Naive thymus-derived CD8-positive, alpha-beta T cell (primary cell): ENCODE measurements at regions not wholly inside any gene's neighbourhood (a gene's known extent, or its start where the extent isn't known, plus 50 kb on each side); places are given as distances from the start of the nearest gene placed in this dataset.

Experiments used
- ATAC-seq, 2 donors: fragments of 150-1000 bp; cut with Tn5 transposase in 1 of 2; sonication (Bioruptor Pico), chemical (Tn5 transposase) in 1 of 2; 1 replicate in 1 of 2; 2 replicates in 1 of 2; pipeline ENCODE4 v1.10.0; 2021; ENCODE audit warnings: mild to moderate bottlenecking in 2 of 2, moderate library complexity in 2 of 2
- POLR2A ChIA-PET: fragments of 350-600 bp; sonication (Branson Sonifier 250); formaldehyde crosslinking; loops from one replicate; lab custom pipeline; 2021; ENCODE audit warnings: antibody characterized with exemption; lab: Charles Lee
- DNase-seq, 10 donors: peaks; one replicate each; pipeline versions ENCODE4 v3.0.0 to v3.0.0-alpha.2; 2020 to 2022
- H3K27ac Mint-ChIP-seq, 10 donors: one replicate each; pipeline ENCODE4 v1.8.0; 2020 to 2022; ENCODE audit warnings: mild to moderate bottlenecking in 10 of 10, mixed read lengths in 10 of 10, moderate library complexity in 4 of 10, inconsistent platforms in 1 of 10
- H3K27me3 Mint-ChIP-seq, 5 donors: one replicate each; pipeline ENCODE4 v1.8.0; 2021 to 2022; ENCODE audit warnings: mixed read lengths in 5 of 5
- H3K36me3 Mint-ChIP-seq, 3 donors: one replicate each; pipeline ENCODE4 v1.8.0; 2020 to 2022; ENCODE audit warnings: mixed read lengths in 3 of 3, mild to moderate bottlenecking in 2 of 3, inconsistent platforms in 1 of 3
- H3K4me1 Mint-ChIP-seq, 4 donors: one replicate each; pipeline ENCODE4 v1.8.0; 2021 to 2022; ENCODE audit warnings: mixed read lengths in 4 of 4
- H3K4me3 Mint-ChIP-seq, 10 donors: one replicate each; pipeline ENCODE4 v1.8.0; 2020 to 2022; ENCODE audit warnings: mild to moderate bottlenecking in 10 of 10, mixed read lengths in 10 of 10, moderate library complexity in 6 of 10, inconsistent platforms in 1 of 10
- H3K9me3 Mint-ChIP-seq, 9 donors: one replicate each; pipeline ENCODE4 v1.8.0; 2020 to 2022; ENCODE audit warnings: mixed read lengths in 9 of 9, mild to moderate bottlenecking in 3 of 9, inconsistent platforms in 1 of 9, moderate library complexity in 1 of 9

DNA sequence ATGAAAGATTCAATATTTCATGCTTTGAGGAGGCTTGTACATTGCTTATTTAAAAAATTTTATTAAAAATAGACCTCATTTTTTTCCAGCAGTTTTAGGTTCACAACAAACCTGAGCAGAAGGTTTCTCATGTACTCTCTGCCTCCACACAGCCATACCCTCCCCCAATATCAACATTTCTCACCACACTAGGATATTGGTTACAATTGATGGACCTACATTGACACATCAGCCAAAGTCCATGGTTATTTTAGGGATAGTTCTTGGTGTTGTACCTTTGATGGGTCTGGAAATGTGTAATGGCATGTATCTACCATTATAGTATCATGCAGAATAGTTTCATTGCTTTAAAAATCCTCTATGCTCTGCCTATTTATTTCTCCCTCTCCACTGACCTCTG, 611.0 kb downstream of the KCTD8 start:
- no peak overlapping the region for H3K4me3 Mint-ChIP-seq
- no peaks in the 10 kb centered on the region for H3K4me1 Mint-ChIP-seq
- POLR2A ChIA-PET = no interaction called here

DNA sequence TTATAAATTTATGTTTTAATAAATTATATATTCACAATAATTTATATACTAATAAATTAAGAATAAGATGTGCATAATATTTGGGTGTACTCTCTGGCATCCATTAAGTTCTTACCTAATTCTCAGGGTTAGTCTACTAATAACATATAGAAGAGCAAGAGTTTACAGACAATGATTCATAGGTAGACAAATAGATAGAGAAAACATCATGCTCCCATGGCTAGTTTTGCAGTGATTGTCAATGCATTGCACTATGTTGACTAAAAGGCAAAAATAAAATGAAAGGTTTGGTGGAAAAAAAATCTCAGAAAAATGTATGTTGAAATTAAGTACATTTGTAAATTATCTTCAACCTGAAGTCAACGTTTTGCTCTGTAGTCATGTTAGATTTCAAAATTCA, 606.0 kb downstream of the KCTD8 start:
- H3K4me1 Mint-ChIP-seq = no peaks in the 10 kb centered on the region
- H3K27me3 Mint-ChIP-seq = no peaks in the 10 kb centered on the region
- peaks cover 0 to 15% (median 3%) of the 10 kb centered on the region in 9 donors for H3K9me3 Mint-ChIP-seq
- ATAC-seq (no peak), DNase-seq (no peak)
- no peaks in the 10 kb centered on the region for H3K36me3 Mint-ChIP-seq
- POLR2A ChIA-PET = no interaction called here
- no peak overlapping the region for H3K4me3 Mint-ChIP-seq
- H3K27ac Mint-ChIP-seq = no peak overlapping the region

More for the DNA sequence above, 611.0 kb downstream of the KCTD8 start:
- Mint-ChIP-seq H3K27me3 (no peaks in the 10 kb centered on the region), H3K9me3 (peaks cover 0 to 14% (median 5%) of the 10 kb centered on the region in 9 donors), H3K27ac (no peak overlapping the region), H3K36me3 (no peaks in the 10 kb centered on the region)
- DNase-seq (no peak), ATAC-seq (no peak)

DNA sequence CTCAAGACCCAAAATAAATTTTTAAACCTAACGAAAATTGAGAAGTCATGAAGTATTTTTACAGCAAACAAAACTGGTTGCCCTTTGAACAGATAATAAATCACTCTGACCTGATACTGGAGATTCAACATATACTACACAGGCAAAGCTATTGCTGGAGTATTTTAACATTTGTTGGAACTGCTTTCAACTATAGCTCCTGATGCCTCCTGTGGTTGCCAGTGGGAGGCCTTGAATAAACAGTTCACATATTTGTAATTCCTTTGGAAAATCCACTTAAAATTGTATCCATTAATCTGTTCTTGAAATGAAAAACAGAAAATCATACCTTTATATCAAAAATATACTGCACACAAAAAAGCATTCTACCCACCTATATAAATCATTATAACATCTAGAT, 605.1 kb downstream of the KCTD8 start:
- DNase-seq (no peak), ATAC-seq (no peak)
- no peaks in the 10 kb centered on the region for H3K36me3 Mint-ChIP-seq
- H3K27ac Mint-ChIP-seq = no peak overlapping the region
- H3K4me3 Mint-ChIP-seq = no peak overlapping the region
- H3K27me3 Mint-ChIP-seq = no peaks in the 10 kb centered on the region
- peaks cover 0 to 12% (median 5%) of the 10 kb centered on the region in 9 donors for H3K9me3 Mint-ChIP-seq
- no peaks in the 10 kb centered on the region for H3K4me1 Mint-ChIP-seq
- POLR2A ChIA-PET = no interaction called here

DNA sequence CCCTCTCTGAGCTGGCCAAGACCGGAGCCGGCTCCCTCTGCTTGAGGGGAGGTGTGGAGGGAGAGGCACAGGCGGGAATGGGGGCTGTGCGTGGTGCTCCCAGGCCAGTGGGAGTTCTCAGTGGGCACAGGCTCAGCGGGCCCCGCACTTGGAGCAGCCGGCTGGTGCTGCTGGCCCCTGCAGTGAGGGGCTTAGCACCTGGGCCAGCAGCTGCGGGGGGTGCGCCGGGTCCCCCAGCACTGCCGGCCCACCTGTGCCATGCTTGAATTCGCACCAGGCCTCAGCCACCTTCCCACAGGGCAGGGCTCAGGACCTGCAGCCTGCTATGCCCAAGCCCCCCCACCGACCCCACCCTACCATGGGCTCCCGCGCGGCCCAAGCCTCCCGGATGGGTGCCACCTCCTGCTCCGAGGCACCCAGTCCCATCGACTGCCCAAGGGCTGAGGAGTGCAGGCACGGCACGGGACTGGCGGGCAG, 602.5 kb downstream of the KCTD8 start:
- no peak overlapping the region for H3K4me3 Mint-ChIP-seq
- H3K27ac Mint-ChIP-seq = no peak overlapping the region
- H3K4me1 Mint-ChIP-seq = no peaks in the 10 kb centered on the region
- ATAC-seq (no peak), DNase-seq (no peak)
- H3K9me3 Mint-ChIP-seq = peaks cover 0 to 11% (median 9%) of the 10 kb centered on the region in 9 donors
- H3K27me3 Mint-ChIP-seq = no peaks in the 10 kb centered on the region
- POLR2A ChIA-PET = no interaction called here
- no peaks in the 10 kb centered on the region for H3K36me3 Mint-ChIP-seq

DNA sequence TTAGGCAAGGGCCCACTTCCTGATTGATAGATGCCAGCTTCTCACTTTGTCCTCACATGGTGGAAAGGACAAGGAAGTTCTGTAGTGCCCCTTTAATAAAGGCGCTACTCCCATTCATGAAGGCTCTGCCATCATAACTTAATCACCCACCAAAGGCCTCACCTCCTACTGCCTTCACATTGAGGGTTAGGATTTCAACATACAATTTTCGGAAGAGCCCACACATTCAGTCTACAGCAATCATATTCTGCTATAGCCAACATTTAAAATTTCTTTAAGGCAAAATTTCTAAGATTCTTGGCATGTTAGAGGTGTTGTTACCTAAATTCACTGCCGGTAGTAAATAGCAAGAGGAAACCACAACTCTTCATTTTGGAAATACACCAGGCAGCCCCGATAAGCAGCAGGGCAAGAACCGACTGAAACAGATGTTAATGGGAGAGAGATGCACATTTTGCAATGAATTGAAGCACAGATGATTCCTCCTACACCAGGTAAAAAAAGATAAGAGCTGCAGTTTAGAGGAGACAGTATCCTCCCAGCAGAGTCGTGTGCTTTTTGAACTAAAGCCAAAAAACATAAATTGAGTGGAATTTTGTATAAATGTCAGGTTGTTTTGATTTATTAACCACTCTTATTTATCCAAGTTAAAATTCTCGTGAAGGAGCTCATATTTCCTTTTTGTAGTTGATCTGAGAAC, 594.9 kb downstream of the KCTD8 start:
- no peaks in the 10 kb centered on the region for H3K36me3 Mint-ChIP-seq
- no peaks in the 10 kb centered on the region for H3K4me1 Mint-ChIP-seq
- ATAC-seq (no peak), DNase-seq (no peak)
- no peak overlapping the region for H3K4me3 Mint-ChIP-seq
- POLR2A ChIA-PET = no interaction called here
- no peak overlapping the region for H3K27ac Mint-ChIP-seq
- no peaks in the 10 kb centered on the region for H3K27me3 Mint-ChIP-seq
- H3K9me3 Mint-ChIP-seq = peaks cover 0 to 20% (median 9%) of the 10 kb centered on the region in 9 donors

DNA sequence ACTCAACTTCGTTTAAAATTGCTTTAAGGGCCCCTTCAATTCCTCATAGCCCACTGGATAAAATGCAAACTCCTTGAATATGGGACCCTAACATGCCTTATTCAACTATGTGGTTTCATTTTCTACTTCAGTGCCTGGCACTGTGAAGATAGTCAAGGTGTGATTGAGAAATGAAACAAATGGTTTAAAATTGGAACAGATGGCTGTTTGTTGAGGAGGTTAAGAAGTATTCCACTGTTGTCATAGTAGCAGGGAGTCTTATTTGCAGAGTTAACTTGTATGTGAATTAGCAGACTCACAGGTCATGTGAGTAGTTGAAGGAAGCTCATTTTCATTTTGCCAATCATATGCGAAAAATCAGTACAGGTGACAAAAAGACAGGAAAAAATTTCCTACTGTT, 593.3 kb downstream of the KCTD8 start:
- Mint-ChIP-seq H3K4me1 (no peaks in the 10 kb centered on the region), H3K27me3 (no peaks in the 10 kb centered on the region), H3K36me3 (no peaks in the 10 kb centered on the region), H3K27ac (no peak overlapping the region), H3K9me3 (peaks cover 0 to 26% (median 14%) of the 10 kb centered on the region in 9 donors), H3K4me3 (no peak overlapping the region)
- no peak for DNase-seq
- ATAC-seq = no peak
- POLR2A ChIA-PET = no interaction called here

DNA sequence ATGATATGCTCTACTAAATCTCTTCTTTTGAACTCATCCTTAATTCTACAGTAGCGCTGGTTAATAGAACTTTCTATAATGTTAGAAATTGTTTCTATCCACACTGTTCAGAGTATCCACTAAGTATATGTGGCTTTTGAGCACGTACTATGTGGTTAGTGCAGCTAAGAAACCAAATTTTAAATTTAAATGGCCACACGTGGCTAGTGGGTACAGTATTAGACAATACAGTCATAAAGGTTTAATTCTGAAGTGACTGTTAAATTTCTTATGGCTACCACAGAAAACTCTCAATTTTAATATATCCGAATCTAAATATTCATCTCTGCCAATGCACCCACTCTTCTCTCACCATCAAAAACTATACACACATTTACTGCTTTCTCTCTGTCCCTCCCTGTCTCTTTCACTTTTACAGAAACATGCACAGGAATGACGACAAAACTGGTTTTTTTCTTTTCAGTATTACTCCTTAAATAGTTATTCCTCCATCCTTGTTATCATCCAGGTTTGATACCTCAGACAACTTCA, 583.9 kb downstream of the KCTD8 start:
- ATAC-seq = no peak
- H3K4me3 Mint-ChIP-seq = no peak overlapping the region
- H3K27ac Mint-ChIP-seq = no peak overlapping the region
- H3K9me3 Mint-ChIP-seq = peaks cover 3 to 27% (median 7%) of the 10 kb centered on the region in 9 donors
- H3K36me3 Mint-ChIP-seq = no peaks in the 10 kb centered on the region
- no peaks in the 10 kb centered on the region for H3K27me3 Mint-ChIP-seq
- POLR2A ChIA-PET = no interaction called here
- no peaks in the 10 kb centered on the region for H3K4me1 Mint-ChIP-seq
- no peak for DNase-seq

DNA sequence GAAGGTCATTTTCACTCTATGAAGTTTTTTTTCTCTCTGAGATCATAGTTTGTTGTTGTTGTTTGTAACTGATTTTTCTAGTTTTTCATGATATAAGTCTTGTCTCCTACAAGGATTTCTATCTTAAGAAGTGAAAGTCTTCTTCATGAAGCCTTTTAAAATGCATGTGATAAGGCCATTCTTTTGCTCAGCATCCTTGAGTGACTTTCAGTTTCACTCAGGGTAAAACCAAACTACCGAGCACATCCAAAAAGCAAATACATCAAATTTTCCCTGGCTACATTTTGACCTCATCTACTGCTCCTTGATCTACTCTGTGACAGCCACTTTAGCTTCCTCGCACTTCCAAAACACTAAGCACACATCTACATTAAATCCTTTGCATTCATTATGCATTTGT, 580.7 kb downstream of the KCTD8 start:
- H3K4me1 Mint-ChIP-seq = no peaks in the 10 kb centered on the region

DNA sequence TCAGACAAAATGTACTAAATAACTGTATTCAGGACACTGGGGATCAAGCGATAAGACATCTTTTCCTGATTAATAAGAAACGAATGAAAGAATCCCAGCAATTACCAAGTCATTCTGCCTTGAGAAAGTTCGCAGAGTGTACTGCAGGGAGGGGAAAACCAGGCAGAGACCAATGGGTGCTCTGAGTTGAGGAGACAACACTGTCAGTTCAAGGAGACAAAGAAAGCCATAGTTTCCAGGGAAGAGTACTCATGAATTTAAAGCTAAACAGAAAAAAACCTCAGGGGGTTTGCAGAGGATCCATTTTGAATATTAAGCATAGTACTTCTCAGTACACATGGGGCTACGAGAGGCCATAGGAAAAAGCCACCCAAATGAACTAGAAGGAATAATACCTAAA, 573.0 kb downstream of the KCTD8 start:
- ATAC-seq = no peak
- POLR2A ChIA-PET = no interaction called here
- no peaks in the 10 kb centered on the region for H3K27me3 Mint-ChIP-seq
- H3K9me3 Mint-ChIP-seq = peaks cover 4 to 42% (median 8%) of the 10 kb centered on the region in 9 donors
- no peak overlapping the region for H3K27ac Mint-ChIP-seq
- no peak overlapping the region for H3K4me3 Mint-ChIP-seq
- H3K36me3 Mint-ChIP-seq = peaks cover 0 to 7% (median 0%) of the 10 kb centered on the region in 3 donors
- H3K4me1 Mint-ChIP-seq = no peaks in the 10 kb centered on the region
- no peak for DNase-seq

More for the DNA sequence above, 580.7 kb downstream of the KCTD8 start:
- Mint-ChIP-seq H3K27ac (no peak overlapping the region), H3K36me3 (no peaks in the 10 kb centered on the region), H3K9me3 (peaks cover 0 to 28% (median 10%) of the 10 kb centered on the region in 9 donors), H3K27me3 (no peaks in the 10 kb centered on the region), H3K4me3 (no peak overlapping the region)
- DNase-seq = no peak
- POLR2A ChIA-PET = no interaction called here
- no peak for ATAC-seq

DNA sequence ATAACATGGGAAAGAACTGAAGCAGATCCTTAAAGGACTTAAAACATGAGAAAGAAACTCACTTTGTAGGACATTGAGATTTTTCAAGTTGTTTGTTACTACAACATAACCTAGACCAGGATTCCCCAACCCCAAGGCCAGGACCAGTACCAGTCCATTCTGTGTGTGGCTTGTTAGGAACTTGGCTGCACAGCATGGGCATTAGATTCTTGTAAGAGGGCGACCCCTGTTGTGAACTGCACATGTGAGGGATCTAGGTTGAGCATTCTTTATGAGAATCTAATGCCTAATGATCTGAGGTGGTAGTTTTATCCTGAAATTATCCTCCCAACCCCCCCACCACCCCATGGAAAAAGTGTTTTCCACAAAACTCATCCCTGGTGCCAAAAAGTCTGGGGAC, 566.1 kb downstream of the KCTD8 start:
- POLR2A ChIA-PET = no interaction called here
- no peak for ATAC-seq

DNA sequence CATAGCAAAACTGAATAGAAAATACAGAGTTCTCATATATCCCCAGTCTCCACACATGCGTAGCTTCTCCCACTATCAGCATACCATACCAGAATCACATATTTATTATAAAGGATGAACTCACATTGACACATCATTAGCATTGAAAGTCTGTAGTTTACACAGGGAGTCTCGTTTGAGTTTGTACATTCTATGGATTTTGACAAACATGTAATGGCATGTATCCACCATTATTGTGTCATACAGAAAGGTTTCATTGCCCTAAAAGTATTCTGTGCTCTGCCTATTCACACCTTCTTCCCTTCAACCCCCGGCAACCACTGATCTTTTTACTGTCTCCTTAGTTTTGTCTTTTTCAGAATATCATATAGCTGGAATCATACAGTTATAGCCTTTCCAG, 562.4 kb downstream of the KCTD8 start:
- no peaks in the 10 kb centered on the region for H3K27me3 Mint-ChIP-seq
- no peak overlapping the region for H3K4me3 Mint-ChIP-seq
- H3K36me3 Mint-ChIP-seq = no peaks in the 10 kb centered on the region
- DNase-seq = no peak
- POLR2A ChIA-PET = no interaction called here
- no peaks in the 10 kb centered on the region for H3K4me1 Mint-ChIP-seq
- no peak overlapping the region for H3K27ac Mint-ChIP-seq
- no peak for ATAC-seq
- peaks cover 0 to 20% (median 5%) of the 10 kb centered on the region in 9 donors for H3K9me3 Mint-ChIP-seq

More for the DNA sequence above, 566.1 kb downstream of the KCTD8 start:
- H3K4me3 Mint-ChIP-seq = no peak overlapping the region
- H3K27me3 Mint-ChIP-seq = no peaks in the 10 kb centered on the region
- peaks cover 0 to 7% (median 0%) of the 10 kb centered on the region in 3 donors for H3K36me3 Mint-ChIP-seq
- no peak overlapping the region for H3K27ac Mint-ChIP-seq
- DNase-seq = no peak
- H3K9me3 Mint-ChIP-seq = peaks cover 0 to 13% (median 3%) of the 10 kb centered on the region in 9 donors
- H3K4me1 Mint-ChIP-seq = no peaks in the 10 kb centered on the region

DNA sequence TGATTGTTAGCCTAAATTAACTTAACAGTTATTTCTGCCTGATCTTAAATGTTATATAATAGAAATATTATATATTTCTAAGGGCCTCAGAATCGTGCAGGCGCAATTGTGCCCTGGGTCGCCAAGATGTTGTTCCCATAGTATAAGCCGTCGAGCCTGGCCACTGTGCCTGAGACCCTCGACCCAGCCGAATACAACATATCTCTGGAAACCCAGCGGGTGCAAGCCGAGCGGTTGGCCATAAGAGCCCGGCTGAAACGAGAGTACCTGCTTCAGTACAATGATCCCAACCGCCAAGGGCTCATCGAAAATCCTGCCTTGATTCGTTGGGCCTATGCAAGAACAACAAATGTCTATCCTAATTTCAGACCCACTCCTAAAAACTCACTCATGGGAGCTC, 549.8 kb downstream of the KCTD8 start:
- POLR2A ChIA-PET = no interaction called here
- no peaks in the 10 kb centered on the region for H3K36me3 Mint-ChIP-seq
- no peak overlapping the region for H3K4me3 Mint-ChIP-seq
- H3K27ac Mint-ChIP-seq = no peak overlapping the region
- no peaks in the 10 kb centered on the region for H3K27me3 Mint-ChIP-seq
- DNase-seq = no peak
- H3K9me3 Mint-ChIP-seq = peaks cover 0 to 28% (median 8%) of the 10 kb centered on the region in 9 donors
- no peak for ATAC-seq
- no peaks in the 10 kb centered on the region for H3K4me1 Mint-ChIP-seq

DNA sequence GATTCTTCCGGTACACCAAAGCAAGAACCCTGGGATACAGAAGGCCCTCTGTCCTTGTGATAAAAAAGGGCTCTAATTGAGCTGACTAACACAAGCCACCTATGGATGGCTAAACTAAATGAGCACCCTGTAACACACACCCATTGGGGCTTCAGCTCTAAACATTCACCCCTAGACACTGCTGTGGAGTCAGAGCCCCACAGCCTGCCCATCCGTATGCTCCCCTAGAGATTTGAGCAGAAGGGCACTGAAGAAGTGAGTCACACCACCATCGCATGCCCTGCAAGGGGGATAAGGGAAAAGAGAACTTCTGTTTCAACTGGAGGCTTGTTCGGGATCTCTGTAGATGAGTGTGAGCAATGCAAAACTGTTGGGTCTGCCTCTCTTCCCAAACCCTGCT, 545.2 kb downstream of the KCTD8 start:
- H3K36me3 Mint-ChIP-seq = no peaks in the 10 kb centered on the region
- H3K27me3 Mint-ChIP-seq = no peaks in the 10 kb centered on the region
- ATAC-seq (no peak), DNase-seq (no peak)
- H3K4me3 Mint-ChIP-seq = no peak overlapping the region
- H3K27ac Mint-ChIP-seq = no peak overlapping the region
- H3K4me1 Mint-ChIP-seq = no peaks in the 10 kb centered on the region
- H3K9me3 Mint-ChIP-seq = peaks cover 0 to 12% (median 4%) of the 10 kb centered on the region in 9 donors
- POLR2A ChIA-PET = no interaction called here

DNA sequence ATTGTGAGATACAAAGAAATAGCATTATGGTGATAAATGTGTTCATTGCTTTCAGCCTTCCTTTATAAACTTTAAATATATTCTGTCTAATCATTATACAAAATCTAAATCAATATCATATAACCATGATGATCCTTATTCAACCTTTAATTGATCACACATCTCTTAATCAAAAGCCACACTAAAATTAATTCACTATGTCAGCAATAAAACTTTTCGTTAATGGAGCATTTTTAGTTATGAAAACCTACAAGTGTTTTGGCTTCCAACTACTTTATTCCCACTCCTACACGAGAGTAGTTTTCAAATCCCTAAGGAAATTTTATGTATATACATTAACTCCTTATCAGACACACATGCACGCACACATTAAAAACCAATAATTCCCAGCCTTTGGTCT, 530.2 kb downstream of the KCTD8 start:
- ATAC-seq (no peak), DNase-seq (no peak)
- POLR2A ChIA-PET = no interaction called here
- Mint-ChIP-seq H3K27me3 (no peaks in the 10 kb centered on the region), H3K36me3 (peaks cover 0 to 5% (median 0%) of the 10 kb centered on the region in 3 donors), H3K4me3 (no peak overlapping the region), H3K9me3 (peaks cover 6 to 32% (median 13%) of the 10 kb centered on the region in 9 donors), H3K27ac (no peak overlapping the region), H3K4me1 (no peaks in the 10 kb centered on the region)
